GM18870 (cell line): ENCODE measurements at regions not wholly inside any gene's neighbourhood (a gene's known extent, or its start where the extent isn't known, plus 50 kb on each side); places are given as distances from the start of the nearest gene placed in this dataset.
"Not testable (repeated sequence)": the region's sequence is repeated elsewhere in the genome, so short reads cannot be mapped to it uniquely, and the experiment has no call there.

Source experiments
- ATAC-seq: cut with Tn5 transposase; IDR thresholded peaks from one replicate; pipeline ENCODE4 v1.9.1; 2021; ENCODE audit warnings: moderate library complexity; ENCODE audit not compliant: unreplicated experiment

DNA sequence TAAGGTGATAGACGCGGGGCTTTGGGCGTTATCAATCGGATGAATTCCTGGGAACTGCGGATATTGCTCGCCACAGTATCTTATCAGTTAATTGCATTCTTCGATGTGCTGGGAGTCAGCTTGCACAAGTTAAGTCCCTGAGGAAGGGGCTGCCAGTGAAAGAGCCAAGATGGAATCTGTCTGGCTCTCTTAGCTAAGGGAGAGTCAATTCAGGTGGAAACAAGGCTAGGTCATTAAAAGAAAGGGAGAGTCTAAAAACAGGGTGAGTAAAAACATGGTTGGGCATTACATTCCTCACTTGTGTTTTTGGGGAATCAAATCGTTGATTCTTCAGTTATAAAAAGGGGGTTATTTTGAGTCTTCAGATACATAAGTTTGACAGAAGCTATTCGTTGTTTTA, 196.2 kb downstream of the OTOP1 start:
- not testable (repeated sequence) for ATAC-seq

DNA sequence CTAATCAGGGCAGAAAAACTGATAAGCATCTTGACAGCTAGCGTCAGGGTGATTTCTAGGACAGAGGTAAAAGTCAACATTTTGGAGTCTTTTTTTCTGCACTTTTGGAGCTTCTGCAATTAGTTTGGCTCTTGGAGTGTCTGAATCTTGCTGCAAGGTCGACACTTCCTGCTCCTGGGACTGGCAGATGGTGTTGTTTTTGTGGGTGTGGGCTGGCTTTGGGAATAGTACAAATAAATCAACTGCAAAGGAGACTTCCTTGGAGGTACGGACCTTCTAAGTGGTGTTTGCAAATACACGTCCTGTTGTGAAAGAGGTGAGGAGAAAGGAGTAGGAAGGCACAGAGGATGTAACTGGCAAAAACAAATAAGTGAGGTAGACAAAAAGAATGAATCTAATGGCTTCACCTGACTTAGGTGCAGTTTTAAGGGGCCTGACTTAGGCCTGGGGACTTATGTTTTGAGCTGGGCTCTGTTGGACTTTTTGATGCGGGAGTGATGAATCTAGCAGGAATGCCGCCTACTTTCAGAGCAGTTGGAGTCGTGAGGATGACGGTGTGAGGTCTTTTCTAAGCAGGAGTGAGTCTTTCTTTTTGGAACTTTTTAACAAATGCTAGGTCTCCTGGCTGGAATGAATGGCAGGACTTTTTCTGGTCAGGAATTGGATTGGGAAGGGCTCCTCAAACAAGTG, 195.1 kb downstream of the OTOP1 start:
- not testable (repeated sequence) for ATAC-seq

DNA sequence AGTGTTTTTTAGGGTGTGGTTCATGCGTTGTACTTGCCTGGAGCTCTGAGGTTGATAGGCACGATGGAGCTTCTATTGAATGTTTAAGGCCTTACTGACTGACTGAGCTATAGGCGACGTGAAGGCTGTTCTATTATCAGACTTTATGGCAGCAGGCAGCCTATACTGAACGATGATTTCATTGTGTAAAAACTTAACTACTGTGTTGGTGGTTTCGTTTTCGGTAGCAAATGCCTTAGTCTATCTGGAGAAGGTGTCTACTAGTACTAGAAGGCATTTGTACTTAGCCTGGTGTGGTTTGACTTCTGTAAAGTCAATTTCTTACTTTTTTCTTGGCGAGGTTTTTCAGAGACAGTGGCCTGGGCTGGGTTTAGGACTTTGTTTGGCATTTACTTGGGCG, 194.4 kb downstream of the OTOP1 start:
- ATAC-seq: not testable (repeated sequence)

DNA sequence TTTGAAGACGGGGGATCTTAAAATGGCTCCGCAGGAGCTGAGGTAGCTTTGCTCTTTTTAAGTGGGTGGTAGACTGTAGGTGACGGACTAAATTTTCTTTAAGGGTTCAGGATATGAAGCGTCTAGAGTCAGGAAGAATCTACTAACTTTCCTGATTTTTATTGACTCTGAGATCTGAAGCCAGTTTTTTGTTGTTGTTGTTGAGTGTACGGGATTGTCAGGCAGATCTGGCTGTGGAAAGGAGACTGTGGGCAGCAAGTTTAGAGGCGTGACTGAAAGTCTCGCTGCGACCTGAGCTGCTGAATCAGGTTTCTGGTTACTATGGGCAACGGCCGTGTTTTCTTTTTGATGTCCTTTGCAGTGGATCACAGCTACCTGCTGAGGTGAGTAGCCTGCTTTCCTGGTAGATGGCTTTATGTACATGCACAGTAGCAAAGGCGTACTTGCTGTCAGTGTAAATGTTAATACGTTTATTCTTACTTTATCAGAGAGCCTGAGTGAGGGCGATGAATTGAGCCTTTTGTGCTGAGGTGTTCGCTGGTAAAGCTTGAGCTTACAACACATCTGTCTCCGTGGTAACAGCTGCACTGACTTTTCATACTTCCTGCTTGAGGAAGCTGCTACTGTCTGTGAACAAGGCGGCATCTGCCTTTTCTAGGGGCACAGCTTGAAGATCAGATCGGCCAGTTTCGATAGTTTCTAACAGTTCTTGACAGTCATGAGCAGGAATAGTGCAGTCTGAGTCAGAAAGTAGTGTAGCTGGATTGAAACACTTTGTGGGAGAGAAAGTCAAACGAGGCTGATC, 193.7 kb downstream of the OTOP1 start:
- ATAC-seq: not testable (repeated sequence)

DNA sequence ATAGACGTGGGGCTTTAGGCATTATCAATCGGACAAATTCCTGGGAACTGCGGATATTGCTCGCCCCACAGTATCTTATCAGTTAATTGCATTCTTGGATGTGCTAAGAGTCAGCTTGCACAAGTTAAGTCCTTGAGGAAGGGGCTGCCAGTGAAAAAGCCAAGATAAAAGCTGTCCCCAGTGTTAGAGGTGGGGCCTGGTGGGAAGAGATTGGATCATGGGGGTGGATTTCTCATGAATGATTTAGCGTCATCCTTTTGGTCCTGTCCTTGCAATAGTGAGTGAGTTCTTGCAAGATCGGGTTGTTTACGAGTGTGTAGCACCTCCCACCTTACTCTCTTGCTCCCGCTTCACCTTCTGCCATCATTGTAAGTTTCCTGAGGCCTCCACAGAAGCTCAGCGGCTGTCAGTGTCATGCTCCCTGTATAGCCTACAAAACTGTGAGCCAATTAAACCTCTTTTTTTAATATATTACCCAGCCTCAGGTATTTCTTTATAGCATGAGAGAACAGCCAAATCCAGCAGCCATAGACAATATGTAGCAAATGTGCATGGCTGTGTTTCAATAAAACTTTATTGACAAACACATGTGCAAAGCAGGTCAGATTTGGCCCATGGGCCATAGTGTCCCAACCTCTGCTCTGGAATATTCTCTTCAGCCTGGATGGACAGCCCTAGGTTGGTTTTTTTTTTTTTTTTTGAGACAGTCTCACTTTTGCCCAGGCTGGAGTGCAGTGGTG, 189.2 kb downstream of the OTOP1 start:
- not testable (repeated sequence) for ATAC-seq

DNA sequence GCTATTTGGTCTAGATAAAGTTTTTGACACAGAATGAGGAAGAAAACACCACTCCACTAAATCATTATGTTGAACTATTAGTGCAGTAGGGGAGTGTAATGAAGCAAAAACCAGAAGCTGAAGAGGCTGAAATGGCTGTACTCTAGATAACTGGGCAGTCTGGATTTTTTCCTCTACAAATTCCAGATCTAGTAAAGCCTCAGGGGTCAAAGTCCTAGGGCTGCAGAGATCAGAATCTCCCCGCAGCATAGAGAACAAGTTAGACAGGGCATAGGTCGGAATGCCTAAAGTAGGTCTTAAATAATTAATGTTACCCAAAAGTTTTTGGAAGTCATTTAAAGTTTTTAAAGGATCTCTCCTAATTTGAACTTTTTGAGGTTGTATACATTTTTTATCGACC, 180.9 kb downstream of the OTOP1 start:
- ATAC-seq: not testable (repeated sequence)

DNA sequence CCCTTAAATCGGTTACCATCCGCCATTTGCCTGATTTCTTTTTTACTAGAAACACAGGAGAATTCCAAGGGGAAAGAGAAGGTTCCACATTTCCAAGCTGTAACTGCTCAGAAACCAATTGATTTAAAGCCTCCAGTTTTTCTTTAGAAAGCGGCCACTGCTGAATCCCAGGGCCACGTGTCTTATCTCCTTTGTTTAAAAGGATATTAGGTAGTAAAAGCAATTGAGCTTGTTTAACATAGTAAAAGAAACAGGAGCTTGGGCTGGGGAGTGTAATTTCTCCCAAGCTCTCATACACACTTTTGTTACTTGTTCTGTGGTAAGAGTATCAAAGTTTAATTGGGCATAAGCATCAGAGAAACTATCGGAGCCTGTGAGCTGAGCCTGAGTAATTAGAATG, 180.0 kb downstream of the OTOP1 start:
- not testable (repeated sequence) for ATAC-seq

DNA sequence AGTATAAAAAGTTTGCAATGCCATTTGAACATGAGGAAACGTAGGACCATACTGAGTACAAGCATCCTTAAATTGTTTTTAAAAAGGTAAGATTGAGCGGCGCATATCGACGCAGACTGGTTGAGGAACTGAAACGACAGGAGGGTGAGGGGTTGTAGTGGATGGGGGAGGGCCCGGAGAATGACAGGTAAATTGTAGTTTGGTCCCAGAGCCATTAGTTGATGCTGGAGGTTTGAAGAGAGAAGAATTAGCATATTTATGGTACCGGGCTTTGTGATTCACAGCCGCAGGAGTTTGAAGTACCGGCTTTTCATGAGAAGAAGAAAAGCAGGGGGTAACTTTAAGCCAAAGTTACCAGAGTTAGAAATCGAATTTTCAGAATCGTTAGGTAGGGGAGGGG, 179.5 kb downstream of the OTOP1 start:
- ATAC-seq: not testable (repeated sequence)

DNA sequence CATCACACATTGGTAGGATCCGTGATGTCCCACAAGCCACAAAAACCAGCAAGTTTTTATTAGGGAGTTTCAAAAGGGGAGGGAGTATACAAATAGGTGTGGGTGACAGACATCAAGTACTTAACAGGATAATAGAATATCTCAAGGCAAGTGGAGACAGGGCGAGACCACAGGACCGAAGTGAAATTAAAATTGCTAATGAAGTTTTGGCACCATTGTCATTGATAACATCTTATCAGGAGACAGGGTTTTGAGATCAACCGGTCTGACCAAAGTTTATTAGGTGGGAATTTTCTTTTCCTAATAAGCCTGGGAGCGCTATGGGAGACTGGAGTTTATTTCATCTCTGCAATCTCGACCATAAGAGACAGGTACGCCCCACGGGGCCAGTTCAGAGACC, 178.5 kb downstream of the OTOP1 start:
- ATAC-seq: not testable (repeated sequence)

DNA sequence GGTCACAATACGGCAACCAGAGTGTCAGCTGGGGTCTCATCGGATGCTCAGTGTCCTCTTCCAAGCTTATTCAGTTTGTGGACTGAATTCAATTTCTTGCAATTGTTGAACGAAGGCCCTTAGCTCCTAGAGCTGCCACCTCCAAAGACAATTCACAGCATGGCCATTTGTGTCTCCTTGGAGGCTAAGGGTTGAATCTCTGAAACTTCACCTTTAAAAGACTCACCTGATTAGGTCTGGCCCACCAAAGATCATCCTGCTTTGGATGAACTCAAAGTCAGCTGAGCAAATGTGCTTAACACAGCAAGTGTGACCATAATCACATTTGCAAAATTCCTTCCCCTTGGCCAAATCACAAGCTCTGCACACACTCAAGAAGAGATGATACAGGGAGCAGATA, 175.9 kb downstream of the OTOP1 start:
- ATAC-seq: not testable (repeated sequence)

DNA sequence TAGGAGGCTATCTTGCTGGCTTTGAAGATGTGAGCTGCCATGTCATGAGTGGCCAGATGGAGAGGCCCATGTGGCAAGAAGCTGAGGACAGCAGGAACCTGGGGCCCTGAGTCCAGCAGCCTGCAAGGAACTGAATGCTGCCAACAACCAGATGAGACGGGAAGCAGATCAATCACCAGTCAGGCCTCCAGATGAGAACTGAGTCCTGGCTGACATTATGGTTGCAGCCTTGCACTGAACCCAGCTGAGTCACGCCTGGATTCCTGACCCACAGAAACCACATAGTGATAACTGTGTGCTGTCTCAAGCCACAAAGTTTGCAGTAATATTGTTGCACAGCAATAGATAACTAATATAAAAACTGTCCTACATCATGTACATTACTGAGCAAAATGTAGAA, 173.8 kb downstream of the OTOP1 start:
- not testable (repeated sequence) for ATAC-seq

DNA sequence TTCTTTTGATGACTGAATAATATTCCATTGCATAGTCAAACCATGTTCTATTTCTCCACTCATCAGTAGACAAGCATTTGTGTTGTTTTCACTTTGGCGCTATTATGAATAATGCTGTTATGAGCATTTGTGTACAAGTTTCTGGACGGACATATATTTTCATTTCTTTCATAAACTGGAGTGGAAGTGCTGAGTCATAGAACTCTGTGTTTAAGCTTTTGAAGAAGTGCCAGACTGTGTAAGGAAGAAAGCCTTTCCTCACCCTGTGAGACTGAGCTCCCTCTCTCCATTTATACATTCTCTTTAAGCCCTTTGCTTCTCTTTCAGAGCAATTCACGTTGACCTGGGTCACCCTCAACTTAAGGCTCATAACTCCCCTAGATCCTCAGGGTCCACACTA, 169.5 kb downstream of the OTOP1 start:
- ATAC-seq: not testable (repeated sequence)

DNA sequence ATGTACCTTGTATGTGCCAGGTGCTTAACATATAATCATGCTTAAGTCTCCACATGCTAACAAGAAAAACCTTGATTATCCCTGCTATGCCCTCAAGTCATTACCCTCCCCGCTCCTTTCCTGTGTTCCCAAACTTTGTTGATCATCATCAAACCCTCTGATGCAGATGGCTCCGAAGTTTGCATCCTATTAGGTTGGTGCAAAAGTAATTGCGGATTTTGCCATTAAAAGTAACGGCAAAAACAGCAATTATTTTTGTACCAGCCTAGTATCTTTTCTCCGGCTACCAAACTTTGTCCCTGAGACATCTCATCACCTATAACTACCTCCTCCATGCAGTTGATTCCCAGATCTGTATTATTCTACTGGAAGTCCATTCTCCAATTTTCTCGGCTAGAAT, 142.6 kb downstream of the OTOP1 start:
- ATAC-seq: not testable (repeated sequence)

DNA sequence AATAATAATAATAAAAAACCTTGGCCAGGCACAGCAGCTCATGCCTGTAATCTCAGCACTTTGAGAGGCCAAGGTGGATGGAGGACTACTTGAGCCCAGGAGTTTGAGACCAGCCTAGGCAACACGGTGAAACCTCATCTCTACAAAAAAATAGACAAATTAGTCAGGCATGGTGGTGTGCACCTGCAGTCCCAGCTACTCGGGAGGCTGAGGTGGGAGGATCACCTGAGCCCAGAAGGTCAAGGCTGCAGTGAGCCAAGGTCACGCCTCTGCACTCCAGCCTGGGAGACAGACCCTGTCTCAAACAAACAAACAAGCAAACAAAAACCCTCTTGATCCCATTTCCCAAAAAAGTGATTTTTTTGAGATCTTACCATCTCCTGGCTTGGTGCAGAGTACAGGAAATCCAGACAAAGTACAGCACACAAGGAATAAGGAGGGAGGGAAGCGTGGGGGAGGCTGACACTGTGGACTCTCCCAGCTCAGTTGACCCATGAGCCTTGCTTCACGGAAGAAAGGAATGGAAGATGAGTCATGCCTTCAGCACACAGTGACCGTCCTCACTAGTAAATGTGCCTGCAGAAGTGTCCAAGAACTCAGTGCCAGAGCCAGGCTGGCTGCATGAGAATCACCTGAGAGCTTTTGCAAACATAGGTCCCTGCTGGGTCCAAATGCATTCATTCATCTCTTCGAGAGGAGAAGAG, 136.9 kb downstream of the OTOP1 start:
- not testable (repeated sequence) for ATAC-seq

DNA sequence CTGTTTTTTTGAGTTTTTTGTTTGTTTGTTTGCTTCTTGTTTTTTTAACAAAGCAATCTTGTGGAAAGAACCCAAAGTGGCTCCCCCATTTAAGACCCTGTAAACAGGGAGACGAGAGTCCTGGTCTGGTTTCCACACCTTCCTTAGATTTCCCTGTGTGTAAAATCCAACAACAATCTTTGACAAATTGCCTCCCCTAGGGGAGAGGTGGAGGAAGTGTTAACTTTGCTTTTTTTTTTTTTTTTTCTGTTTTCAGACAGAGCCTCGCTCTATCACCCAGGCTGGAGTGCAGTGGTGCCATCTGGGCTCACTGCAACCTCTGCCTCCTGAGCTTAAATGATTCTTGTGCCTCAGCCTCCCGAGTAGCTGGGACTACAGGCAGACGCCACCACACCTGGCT, 136.0 kb downstream of the OTOP1 start:
- not testable (repeated sequence) for ATAC-seq

DNA sequence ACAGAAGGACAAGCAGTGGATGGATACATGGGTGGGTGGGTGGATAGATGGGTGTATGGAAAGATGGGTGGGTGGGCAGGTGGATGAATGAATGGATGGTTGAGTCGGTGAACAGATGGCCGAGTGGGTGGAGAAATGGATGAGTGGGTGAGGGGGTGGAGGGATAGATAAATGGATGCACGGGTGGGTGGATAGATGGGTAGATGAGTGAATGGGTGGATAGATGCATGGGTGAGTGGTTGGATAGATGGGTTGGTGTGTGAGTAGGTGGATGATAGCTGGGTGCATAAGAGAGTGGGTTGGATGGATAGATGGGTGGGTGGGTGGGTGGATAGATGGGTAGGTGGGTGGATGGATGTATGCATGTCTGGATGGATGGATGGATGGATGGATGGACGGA, 134.6 kb downstream of the OTOP1 start:
- not testable (repeated sequence) for ATAC-seq

DNA sequence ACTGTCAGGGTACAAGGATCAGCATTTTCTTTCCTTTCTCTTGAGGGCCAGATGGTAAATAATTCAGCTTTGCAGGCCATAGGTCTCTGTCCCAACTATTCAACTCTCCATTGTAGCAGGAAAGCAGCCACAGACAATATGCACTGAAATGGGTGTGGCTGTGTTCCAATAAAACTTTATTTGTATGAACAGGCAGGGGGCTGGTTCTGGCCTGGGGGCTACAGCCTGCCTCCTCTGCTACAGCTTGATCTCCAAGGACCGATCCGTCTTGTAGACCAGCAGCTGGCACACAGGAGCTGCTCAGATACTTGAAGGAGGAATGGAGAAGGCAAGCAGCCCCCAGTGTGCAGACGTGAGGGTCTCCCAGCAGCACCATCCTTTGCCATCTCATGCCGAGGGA, 127.1 kb downstream of the OTOP1 start:
- ATAC-seq: not testable (repeated sequence)

DNA sequence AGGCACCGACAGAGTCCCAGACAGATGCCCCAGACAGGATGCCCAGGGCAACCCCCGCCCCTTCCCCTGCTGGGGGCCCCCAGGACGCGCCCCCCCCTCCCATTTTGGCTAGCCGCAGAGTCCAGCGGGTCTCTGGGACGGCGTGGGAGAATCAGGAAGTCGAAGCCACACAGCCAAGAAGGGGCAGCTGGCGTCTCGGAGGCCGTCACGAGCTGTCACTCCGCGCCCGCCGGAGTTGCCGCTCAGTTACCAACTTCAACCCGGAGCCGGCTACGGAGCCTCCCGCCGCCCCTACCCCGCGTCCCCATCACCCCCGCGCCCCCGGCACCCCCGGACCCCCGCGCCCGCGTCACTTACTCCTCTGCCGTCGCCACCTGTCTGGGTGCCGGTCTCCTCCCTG, 119.8 kb downstream of the OTOP1 start:
- ATAC-seq: not testable (repeated sequence)

DNA sequence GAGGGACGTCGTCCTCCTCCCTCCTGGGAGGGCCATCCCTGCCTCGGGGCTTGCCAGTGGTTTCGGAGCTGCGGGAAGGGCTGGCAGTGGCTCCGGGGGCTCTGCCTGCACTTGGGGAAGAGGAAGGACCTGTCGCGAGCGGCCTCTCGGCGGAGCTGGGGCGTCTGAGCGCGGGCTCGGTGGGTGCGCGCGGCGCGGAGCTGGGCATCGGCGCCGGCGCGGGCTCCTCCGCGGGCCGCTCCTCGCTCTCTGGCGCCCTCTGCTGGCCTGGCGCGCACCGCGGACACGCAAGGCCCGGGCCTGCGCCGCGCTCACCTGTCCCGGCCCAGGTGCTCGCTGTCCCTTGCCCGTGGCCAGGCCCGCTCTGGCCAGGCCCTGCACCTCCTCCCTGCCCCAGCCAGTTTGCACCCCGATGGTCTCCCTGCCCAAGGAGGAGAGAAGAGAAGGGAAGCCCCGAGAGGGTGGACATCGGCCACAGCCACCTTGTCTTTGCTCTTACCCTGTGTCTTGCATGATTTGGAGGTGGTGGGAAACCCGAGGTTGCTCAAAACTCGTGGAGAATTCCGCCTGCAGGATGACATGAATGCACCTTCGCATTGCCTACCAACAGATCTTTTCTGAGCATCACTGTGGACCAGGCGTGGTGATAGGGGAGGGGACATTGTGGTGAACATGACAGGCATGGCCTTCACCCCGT, 119.2 kb downstream of the OTOP1 start:
- not testable (repeated sequence) for ATAC-seq

DNA sequence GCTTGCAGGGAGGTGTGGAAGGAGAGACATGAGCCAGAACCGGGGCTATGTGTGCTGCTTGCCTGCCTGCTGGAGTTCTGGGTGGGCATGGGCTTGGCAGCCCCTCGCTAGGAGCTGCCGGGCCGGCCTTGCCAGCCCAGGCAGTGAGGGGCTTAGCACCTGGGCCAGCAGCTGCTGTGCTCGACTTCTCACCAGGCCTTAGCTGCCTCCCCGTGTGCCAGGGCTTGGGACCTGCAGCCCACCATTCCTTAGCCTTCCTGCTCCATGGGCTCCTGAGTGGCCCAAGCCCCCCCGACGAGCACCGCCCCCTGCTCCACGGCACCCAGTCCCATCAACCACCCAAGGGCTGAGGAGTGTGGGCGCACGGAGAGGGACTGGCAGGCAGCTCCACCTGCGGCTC, 111.3 kb downstream of the OTOP1 start:
- not testable (repeated sequence) for ATAC-seq
